LNCaP clone FGC (cell line): ENCODE measurements at regions not wholly inside any gene's neighbourhood (a gene's known extent, or its start where the extent isn't known, plus 50 kb on each side); places are given as distances from the start of the nearest gene placed in this dataset.

Source experiments
- DNase-seq: peaks from one replicate; pipeline ENCODE4 v3.0.0-alpha.2; 2011; ENCODE audit warnings: low read depth
- H3K4me3 ChIP-seq: 2 replicates; pipeline ENCODE4 v1.5.1; 2011; ENCODE audit warnings: mild to moderate bottlenecking, low read depth, low read length, control low read depth
- CTCF ChIP-seq: IDR thresholded peaks from 2 replicates; pipeline ENCODE4 v1.5.1; 2012; ENCODE audit warnings: mild to moderate bottlenecking; ENCODE audit not compliant: control insufficient read depth, insufficient read depth; ENCODE audit errors: extremely low read depth

- H3K4me3 ChIP-seq: no peak overlapping the region
- TF ChIP-seq CTCF: no peak
- DNase-seq: no peak
Observed at GRCh38 chr4:90069151-90069550, 58.0 kb upstream of the CCSER1 start.

GRCh38 chr4:90071289-90072235 is 55.6 kb upstream of the CCSER1 start:
- no peak for DNase-seq
- TF ChIP-seq CTCF: no peak
- H3K4me3 ChIP-seq: no peak overlapping the region

- no peak for DNase-seq
- no peak overlapping the region for H3K4me3 ChIP-seq
- TF ChIP-seq CTCF: no peak
Observed at GRCh38 chr4:90074322-90074886, 52.8 kb upstream of the CCSER1 start.
